Mucosa of rectum (tissue), 2 donors: ENCODE measurements at regions not wholly inside any gene's neighbourhood (a gene's known extent, or its start where the extent isn't known, plus 50 kb on each side); places are given as distances from the start of the nearest gene placed in this dataset.

Experiments
- H3K27ac ChIP-seq, 2 donors: one replicate each; pipeline ENCODE4 v1.7.0; 2013; ENCODE audit warnings: inconsistent platforms in 2 of 2, low read depth in 2 of 2, low read length in 2 of 2
- H3K27me3 ChIP-seq, 2 donors: one replicate each; pipeline ENCODE4 v1.7.0; 2013; ENCODE audit warnings: low read length in 2 of 2; ENCODE audit not compliant: control insufficient read depth in 2 of 2, insufficient read depth in 2 of 2
- H3K36me3 ChIP-seq, 2 donors: one replicate each; pipeline ENCODE4 v1.7.0; 2013; ENCODE audit warnings: low read length in 2 of 2; ENCODE audit not compliant: control insufficient read depth in 2 of 2, insufficient read depth in 2 of 2
- H3K4me1 ChIP-seq, 2 donors: one replicate each; pipeline ENCODE4 v1.7.0; 2013; ENCODE audit warnings: low read length in 2 of 2, mild to moderate bottlenecking in 1 of 2; ENCODE audit not compliant: control insufficient read depth in 2 of 2, insufficient read depth in 2 of 2
- H3K4me3 ChIP-seq, 2 donors: one replicate each; pipeline ENCODE4 v1.7.0; 2013; ENCODE audit warnings: low read length in 2 of 2
- H3K9ac ChIP-seq, 2 donors: one replicate each; pipeline ENCODE4 v1.7.0; 2013; ENCODE audit warnings: low read length in 2 of 2, low read depth in 1 of 2, mild to moderate bottlenecking in 1 of 2
- H3K9me3 ChIP-seq, 2 donors: one replicate each; pipeline ENCODE4 v1.7.0; 2013; ENCODE audit warnings: low read length in 2 of 2; ENCODE audit not compliant: control insufficient read depth in 2 of 2
- donor health status: healthy.
- donor health status: Normal muscosa, but diverticular disease.

DNA sequence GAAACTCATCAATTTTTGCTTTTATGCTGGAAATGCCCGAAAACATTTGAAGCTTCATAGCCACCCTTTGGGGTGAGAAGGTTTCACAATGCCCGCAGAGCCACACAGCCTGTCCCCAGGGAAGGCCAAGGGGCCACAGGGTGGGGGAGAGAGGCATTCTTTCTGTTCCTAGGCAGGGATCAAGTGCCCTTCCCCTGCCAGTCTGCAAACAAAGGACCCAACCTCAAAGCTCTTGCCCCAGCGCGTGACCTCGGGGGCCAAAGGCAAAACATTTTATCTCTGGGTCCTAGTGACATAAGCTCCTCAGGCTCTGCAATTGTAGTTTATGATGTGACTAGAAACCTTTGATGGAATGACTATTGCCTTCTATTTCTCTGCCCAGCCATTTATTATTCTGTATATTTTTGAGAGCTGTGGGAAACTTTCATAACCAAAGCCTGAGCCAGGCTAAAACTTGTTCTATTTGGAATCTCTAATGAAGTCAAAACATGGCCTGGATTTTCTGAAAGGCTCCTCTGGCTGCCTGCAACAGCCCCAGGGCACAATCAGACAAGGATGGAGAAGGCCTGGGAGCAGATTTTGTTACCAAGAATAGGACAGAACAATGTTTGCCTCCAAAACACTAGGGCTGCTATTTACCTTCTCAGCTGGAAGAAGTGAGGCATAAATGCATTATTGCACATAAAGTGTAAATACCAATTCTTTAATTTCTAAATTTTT is 137.2 kb upstream of the KCTD1 start:
- Histone ChIP-seq H3K27me3 (no peaks in the 10 kb centered on the region), H3K27ac (no peak overlapping the region), H3K4me3 (no peak overlapping the region), H3K9ac (no peak overlapping the region), H3K4me1 (no peaks in the 10 kb centered on the region), H3K9me3 (no peaks in the 10 kb centered on the region), H3K36me3 (no peaks in the 10 kb centered on the region)

- Histone ChIP-seq H3K4me1 (no peaks in the 10 kb centered on the region), H3K4me3 (no peak overlapping the region), H3K27me3 (no peaks in the 10 kb centered on the region), H3K9ac (no peak overlapping the region), H3K36me3 (no peaks in the 10 kb centered on the region), H3K9me3 (no peaks in the 10 kb centered on the region), H3K27ac (no peak overlapping the region)
These were observed 129.6 kb upstream of the KCTD1 start for GRCh38 chr18:26677957-26678356.

DNA sequence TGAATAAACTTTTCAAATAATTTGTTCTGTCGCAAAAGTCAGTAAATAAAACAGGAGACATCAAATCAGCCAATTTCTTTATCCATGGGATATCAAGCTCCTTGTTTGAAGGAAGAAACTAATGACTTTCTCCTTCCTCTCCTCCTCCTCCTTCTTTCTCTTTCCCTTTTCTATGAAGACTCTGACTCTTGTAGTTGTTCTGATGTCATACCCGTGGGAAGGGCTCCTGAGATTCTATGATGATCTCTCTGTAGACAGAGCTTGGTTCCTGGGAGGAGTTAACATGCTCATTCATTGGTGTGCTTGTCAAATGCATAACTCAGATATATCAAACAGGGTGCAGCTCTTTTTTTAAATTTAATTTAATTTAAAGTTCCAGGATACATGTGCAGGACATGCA is 118.7 kb upstream of the KCTD1 start:
- Histone ChIP-seq H3K4me1 (no peaks in the 10 kb centered on the region), H3K9me3 (no peaks in the 10 kb centered on the region), H3K36me3 (no peaks in the 10 kb centered on the region)

DNA sequence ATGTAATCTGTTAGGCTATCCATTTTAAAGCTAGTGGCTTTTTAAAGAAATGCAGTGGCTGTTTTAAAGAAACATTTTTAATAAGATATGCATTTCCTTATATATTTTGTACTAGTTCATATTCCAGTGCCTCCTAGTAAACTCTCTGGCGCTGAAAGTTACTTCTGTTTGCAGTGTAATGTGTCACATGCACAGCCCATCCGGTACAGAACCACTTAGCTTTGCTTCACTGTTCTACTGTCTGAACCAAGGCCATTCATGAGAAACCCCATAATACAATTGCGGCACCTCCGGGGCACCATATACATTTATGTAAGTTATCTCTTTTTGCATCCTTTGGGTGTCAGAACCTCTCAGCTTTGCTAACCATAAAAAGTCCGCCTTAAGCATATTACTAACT is 114.6 kb upstream of the KCTD1 start:
- H3K27ac ChIP-seq, result no peak overlapping the region
- H3K27me3 ChIP-seq, result peaks cover 0 to 10% of the 10 kb centered on the region in 2 donors
- no peak overlapping the region for H3K9ac ChIP-seq
- H3K4me1 ChIP-seq, result peaks cover 0 to 4% of the 10 kb centered on the region in 2 donors
- no peak overlapping the region for H3K4me3 ChIP-seq
- H3K9me3 ChIP-seq, result no peaks in the 10 kb centered on the region
- H3K36me3 ChIP-seq, result no peaks in the 10 kb centered on the region

More for the DNA sequence above, 118.7 kb upstream of the KCTD1 start:
- Histone ChIP-seq H3K4me3 (no peak overlapping the region), H3K27me3 (no peaks in the 10 kb centered on the region), H3K9ac (no peak overlapping the region), H3K27ac (no peak overlapping the region)

DNA sequence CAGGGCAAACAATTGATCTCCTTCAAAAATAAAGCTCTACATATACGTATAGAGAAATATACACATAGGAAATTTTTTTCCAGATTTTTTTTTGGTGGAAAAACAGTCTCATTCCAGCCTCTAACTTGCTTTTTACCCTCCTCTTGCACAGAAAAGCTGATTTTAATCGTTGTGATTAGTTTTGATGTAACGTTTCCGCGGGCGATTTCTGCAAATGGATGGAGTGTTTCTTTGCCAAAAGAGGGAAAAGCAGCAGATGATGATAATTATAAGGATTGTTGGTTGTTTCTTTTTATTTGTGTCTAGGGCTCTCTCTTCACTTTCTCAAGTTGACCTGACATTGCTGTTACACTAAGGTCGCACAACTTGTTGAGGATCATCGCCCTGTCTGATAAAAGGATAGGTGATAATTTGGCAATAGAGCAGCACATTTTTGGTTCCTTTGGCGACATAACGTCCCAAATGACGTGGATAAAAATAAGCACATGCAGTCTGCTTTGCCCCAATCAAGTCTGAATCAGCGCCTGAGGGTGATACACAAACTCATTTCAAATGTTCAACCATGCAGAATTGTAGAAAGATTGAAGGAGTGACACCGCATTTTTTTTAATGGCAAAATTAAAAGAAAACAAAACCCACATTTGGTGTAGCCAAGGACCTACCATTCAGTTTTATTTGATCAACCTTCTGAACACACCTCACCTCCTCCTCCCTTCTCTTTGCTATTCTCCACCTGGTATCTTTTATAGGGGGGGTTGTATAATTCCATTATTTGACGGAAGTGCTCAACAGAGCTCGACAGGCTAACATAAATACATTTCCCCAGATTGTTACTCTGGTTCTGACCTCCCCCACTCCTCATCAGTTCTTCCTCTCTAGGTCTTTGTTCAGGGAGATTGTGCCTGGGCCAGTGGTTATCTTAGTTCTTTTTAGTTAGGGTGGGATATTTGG is 109.6 kb upstream of the KCTD1 start:
- no peaks in the 10 kb centered on the region for H3K36me3 ChIP-seq
- no peaks in the 10 kb centered on the region for H3K9me3 ChIP-seq
- H3K4me1 ChIP-seq, result peaks cover 8 to 9% of the 10 kb centered on the region in 2 donors
- peak overlapping the region; percentile 50 to 81 for H3K4me3 ChIP-seq
- H3K27me3 ChIP-seq, result peaks cover 8 to 10% of the 10 kb centered on the region in 2 donors
- H3K27ac ChIP-seq, result peak overlapping the region; percentile 65 to 69
- H3K9ac ChIP-seq, result peak overlapping the region; percentile 61 to 65

- peak overlapping the region; percentile 50 to 81 for H3K4me3 ChIP-seq
- H3K27me3 ChIP-seq, result peaks cover 8 to 10% of the 10 kb centered on the region in 2 donors
- peaks cover 8 to 9% of the 10 kb centered on the region in 2 donors for H3K4me1 ChIP-seq
- H3K27ac ChIP-seq, result peak overlapping the region; percentile 65 to 69
- peak overlapping the region; percentile 61 to 65 for H3K9ac ChIP-seq
- no peaks in the 10 kb centered on the region for H3K9me3 ChIP-seq
- no peaks in the 10 kb centered on the region for H3K36me3 ChIP-seq
These were observed 108.7 kb upstream of the KCTD1 start for GRCh38 chr18:26656944-26657536.

- Histone ChIP-seq H3K27ac (peak overlapping the region; percentile 56 to 69), H3K9me3 (no peaks in the 10 kb centered on the region), H3K27me3 (peaks cover 8 to 10% of the 10 kb centered on the region in 2 donors), H3K9ac (peak overlapping the region in 1 of 2 donors; percentile 45), H3K4me1 (peaks cover 8 to 9% of the 10 kb centered on the region in 2 donors), H3K36me3 (no peaks in the 10 kb centered on the region), H3K4me3 (peak overlapping the region; percentile 50 to 62)
These were observed 108.1 kb upstream of the KCTD1 start for GRCh38 chr18:26656431-26656943.

- Histone ChIP-seq H3K36me3 (no peaks in the 10 kb centered on the region), H3K27ac (peak overlapping the region; percentile 56), H3K4me3 (peak overlapping the region; percentile 50 to 62), H3K9ac (no peak overlapping the region), H3K4me1 (peaks cover 8 to 9% of the 10 kb centered on the region in 2 donors), H3K27me3 (peaks cover 8 to 9% of the 10 kb centered on the region in 2 donors), H3K9me3 (no peaks in the 10 kb centered on the region)
These were observed 107.4 kb upstream of the KCTD1 start for GRCh38 chr18:26655525-26656430.
